ENCODE measurements at regions not wholly inside any gene's neighbourhood (a gene's known extent, or its start where the extent isn't known, plus 50 kb on each side); places are given as distances from the start of the nearest gene placed in this dataset.

GRCh38 chr2:241961454-241961853 is 91.9 kb downstream of the RTP5 start:
- no peak for TF ChIP-seq CTCF (IDR thresholded peaks at IDR 0.05)

GRCh38 chr2:241964133-241964532 is 94.6 kb downstream of the RTP5 start:
- no peak for TF ChIP-seq CTCF (IDR thresholded peaks at IDR 0.05)
- Histone ChIP-seq H3K9me3 (no peaks in the 10 kb centered on the region), H3K27me3 (no peaks in the 10 kb centered on the region), H3K27ac (no peak overlapping the region), H3K4me3 (ENCODE audit: low read depth in 1 of 2, low read length in 1 of 2) (no peak overlapping the region), H3K4me1 (ENCODE audit: control insufficient read depth in 1 of 2, insufficient read depth in 1 of 2, low read depth in 1 of 2, low read length in 1 of 2) (no peaks in the 10 kb centered on the region), H3K36me3 (no peaks in the 10 kb centered on the region)

More at GRCh38 chr2:241961454-241961853, 91.9 kb downstream of the RTP5 start:
- H3K27me3 ChIP-seq, result no peaks in the 10 kb centered on the region
- no peak overlapping the region for H3K27ac ChIP-seq
- no peaks in the 10 kb centered on the region for H3K36me3 ChIP-seq
- H3K4me3 ChIP-seq (ENCODE audit: low read depth in 1 of 2, low read length in 1 of 2), result no peak overlapping the region
- H3K4me1 ChIP-seq (ENCODE audit: control insufficient read depth in 1 of 2, insufficient read depth in 1 of 2, low read depth in 1 of 2, low read length in 1 of 2), result no peaks in the 10 kb centered on the region
- H3K9me3 ChIP-seq, result peaks cover 3% of the 10 kb centered on the region

GRCh38 chr2:241965931-241966412 is 96.4 kb downstream of the RTP5 start:
- Histone ChIP-seq H3K4me3 (ENCODE audit: low read depth in 1 of 2, low read length in 1 of 2) (no peak overlapping the region), H3K27ac (no peak overlapping the region)
- no peak for TF ChIP-seq CTCF (IDR thresholded peaks at IDR 0.05)

GRCh38 chr2:241966647-241967466 is 97.3 kb downstream of the RTP5 start:
- Histone ChIP-seq H3K9me3 (no peaks in the 10 kb centered on the region), H3K36me3 (no peaks in the 10 kb centered on the region), H3K27me3 (no peaks in the 10 kb centered on the region), H3K27ac (no peak overlapping the region), H3K4me3 (ENCODE audit: low read depth in 1 of 2, low read length in 1 of 2) (no peak overlapping the region), H3K4me1 (ENCODE audit: control insufficient read depth in 1 of 2, insufficient read depth in 1 of 2, low read depth in 1 of 2, low read length in 1 of 2) (no peaks in the 10 kb centered on the region)
- no peak for TF ChIP-seq CTCF (IDR thresholded peaks at IDR 0.05)

More at GRCh38 chr2:241965931-241966412, 96.4 kb downstream of the RTP5 start:
- Histone ChIP-seq H3K9me3 (no peaks in the 10 kb centered on the region), H3K36me3 (no peaks in the 10 kb centered on the region), H3K4me1 (ENCODE audit: control insufficient read depth in 1 of 2, insufficient read depth in 1 of 2, low read depth in 1 of 2, low read length in 1 of 2) (no peaks in the 10 kb centered on the region), H3K27me3 (no peaks in the 10 kb centered on the region)

- no peaks in the 10 kb centered on the region for H3K4me1 ChIP-seq (ENCODE audit: control insufficient read depth in 1 of 2, insufficient read depth in 1 of 2, low read depth in 1 of 2, low read length in 1 of 2)
- TF ChIP-seq CTCF (IDR thresholded peaks at IDR 0.05), result no peak
- H3K9me3 ChIP-seq, result no peaks in the 10 kb centered on the region
- H3K36me3 ChIP-seq, result no peaks in the 10 kb centered on the region
- no peaks in the 10 kb centered on the region for H3K27me3 ChIP-seq
- no peak overlapping the region for H3K27ac ChIP-seq
- no peak overlapping the region for H3K4me3 ChIP-seq (ENCODE audit: low read depth in 1 of 2, low read length in 1 of 2)
Observed at GRCh38 chr2:241967467-241968144, 98.1 kb downstream of the RTP5 start.
